Heart left ventricle (tissue), 13 donors: ENCODE measurements at regions not wholly inside any gene's neighbourhood (a gene's known extent, or its start where the extent isn't known, plus 50 kb on each side); places are given as distances from the start of the nearest gene placed in this dataset.

Experiments used
- CTCF ChIP-seq, 12 donors: fragments of 200-600 bp; sonication (generic) in 4 of 12; IDR thresholded peaks; one replicate each; pipeline versions ENCODE4 v1.5.0 to v1.8.0; 2018 to 2022; ENCODE audit warnings: antibody characterized with exemption in 12 of 12, mild to moderate bottlenecking in 5 of 12
- POLR2A ChIP-seq, 2 donors: fragments of 450-650 bp; IDR thresholded peaks; one replicate each; pipeline ENCODE4 v1.6.1; 2017; ENCODE audit warnings: antibody characterized with exemption in 2 of 2, mild to moderate bottlenecking in 2 of 2, moderate library complexity in 2 of 2
- donor health status: ischemic (EF 13 %, LVEDD 7.1; RV severe dilation, severe dysfunction).
- donor health status: DM: no; HTN: yes; CAD: no.
- donor health status: DM: no; HTN: no; CAD: no.
- donor health status: ischemic (EF 25% LVEDD 6.9; RV normal size, moderate dysfunction).
- donor health status: ischemic (EF 25% LVEDD 5.7; RV mildly dilated, moderate dysfunction).
- donor health status: ischemic (EF 35%, LVEDD 5.7; RV mildly dilated, moderate dysfunction).
- donor health status: nonischemic (EF 11% LVEDD 7.7; RV severe dilation, severe dysfunction).
- donor health status: DM: yes; HTN: yes; CAD: no.
- donor health status: PGD.
- donor health status: ischemic (EF 29% LVEDD 5.4; RV normal size, mild dysfunction).
- donor health status: nonischemic (EF 23%, LVEDD 6.1; RV moderate dilation, normal function).

GRCh38 chr13:62551588-62551987 is 1135.9 kb upstream of the PCDH20 start:
- no peak for TF ChIP-seq POLR2A (IDR thresholded peaks at IDR 0.05)
- no peak for TF ChIP-seq CTCF (IDR thresholded peaks at IDR 0.05)
